SJCRH30 (cell line): ENCODE measurements at regions not wholly inside any gene's neighbourhood (a gene's known extent, or its start where the extent isn't known, plus 50 kb on each side); places are given as distances from the start of the nearest gene placed in this dataset.
A peak's percentile ranks its signal among the peaks of the same experiment; 100 is the strongest.
"Not testable (repeated sequence)": the region's sequence is repeated elsewhere in the genome, so short reads cannot be mapped to it uniquely, and the experiment has no call there.

Experiments
- DNase-seq, 2 experiments: peaks; one replicate each; pipeline ENCODE4 v3.0.0-alpha.2; 2015 to 2020
- H3K27ac ChIP-seq: fragments of 250-450 bp; sonication (Bioruptor Pico); 2 replicates; pipeline ENCODE4 v1.5.1; 2020; ENCODE audit warnings: mild to moderate bottlenecking, moderate library complexity
- H3K27me3 ChIP-seq: fragments of 250-450 bp; sonication (Bioruptor Pico); 2 replicates; pipeline ENCODE4 v1.5.1; 2020; ENCODE audit warnings: mild to moderate bottlenecking, moderate library complexity
- H3K36me3 ChIP-seq: fragments of 250-450 bp; sonication (Bioruptor Pico); 2 replicates; pipeline ENCODE4 v1.5.1; 2020; ENCODE audit warnings: mild to moderate bottlenecking, moderate library complexity
- H3K4me1 ChIP-seq: fragments of 250-450 bp; sonication (Bioruptor Pico); 2 replicates; pipeline ENCODE4 v1.5.1; 2020; ENCODE audit warnings: mild to moderate bottlenecking, moderate library complexity
- H3K4me3 ChIP-seq: fragments of 250-450 bp; sonication (Bioruptor Pico); 2 replicates; pipeline ENCODE4 v1.5.1; 2020; ENCODE audit warnings: mild to moderate bottlenecking, moderate library complexity
- H3K9me3 ChIP-seq: fragments of 250-450 bp; sonication (Bioruptor Pico); replicated peaks from 2 replicates; pipeline ENCODE4 v1.5.1; 2020; ENCODE audit warnings: mild to moderate bottlenecking, moderate library complexity

- Histone ChIP-seq H3K27ac (no peak overlapping the region), H3K36me3 (no peaks in the 10 kb centered on the region), H3K4me3 (no peak overlapping the region), H3K9me3 (no peaks in the 10 kb centered on the region; the same call in 1 of the 2 replicates), H3K27me3 (no peaks in the 10 kb centered on the region), H3K4me1 (peaks cover 24% of the 10 kb centered on the region)
- DNase-seq: peak; percentile 73
These were observed 597.8 kb upstream of the CLINT1 start for GRCh38 chr5:158456756-158457155.

GRCh38 chr5:158456241-158456640, 597.3 kb upstream of the CLINT1 start:
- Histone ChIP-seq H3K4me3 (no peak overlapping the region), H3K4me1 (peaks cover 27% of the 10 kb centered on the region), H3K36me3 (no peaks in the 10 kb centered on the region), H3K27me3 (no peaks in the 10 kb centered on the region), H3K9me3 (no peaks in the 10 kb centered on the region; the same call in 1 of the 2 replicates), H3K27ac (no peak overlapping the region)
- DNase-seq: no peak

- peak overlapping the region; percentile 23 for H3K4me3 ChIP-seq
- no peaks in the 10 kb centered on the region for H3K27me3 ChIP-seq
- H3K4me1 ChIP-seq: peaks cover 32% of the 10 kb centered on the region
- no peaks in the 10 kb centered on the region; the same call in 1 of the 2 replicates for H3K9me3 ChIP-seq
- DNase-seq: peak; percentile 47 to 64
- H3K36me3 ChIP-seq: no peaks in the 10 kb centered on the region
- peak overlapping the region; percentile 73 for H3K27ac ChIP-seq
These were observed 593.2 kb upstream of the CLINT1 start for GRCh38 chr5:158451993-158452672.

GRCh38 chr5:158451203-158451992, 592.5 kb upstream of the CLINT1 start:
- Histone ChIP-seq H3K4me1 (peaks cover 27% of the 10 kb centered on the region), H3K27me3 (no peaks in the 10 kb centered on the region), H3K27ac (peak overlapping the region; percentile 73), H3K4me3 (peak overlapping the region; percentile 23), H3K36me3 (no peaks in the 10 kb centered on the region), H3K9me3 (no peaks in the 10 kb centered on the region; the same call in 1 of the 2 replicates)
- DNase-seq: peak; percentile 71 to 77

- peaks cover 1% of the 10 kb centered on the region; the same call in 1 of the 2 replicates for H3K9me3 ChIP-seq
- H3K27ac ChIP-seq: no peak overlapping the region
- no peaks in the 10 kb centered on the region for H3K27me3 ChIP-seq
- no peak for DNase-seq
- peaks cover 23% of the 10 kb centered on the region for H3K4me1 ChIP-seq
- H3K36me3 ChIP-seq: no peaks in the 10 kb centered on the region
- H3K4me3 ChIP-seq: no peak overlapping the region
These were observed 591.8 kb upstream of the CLINT1 start for GRCh38 chr5:158450751-158451171.

GRCh38 chr5:158446761-158447160, 587.8 kb upstream of the CLINT1 start:
- not testable (repeated sequence) for H3K9me3 ChIP-seq, H3K36me3 ChIP-seq, H3K27me3 ChIP-seq, DNase-seq, H3K27ac ChIP-seq, H3K4me1 ChIP-seq, H3K4me3 ChIP-seq

GRCh38 chr5:158439204-158439603, 580.3 kb upstream of the CLINT1 start:
- not testable (repeated sequence) for H3K27me3 ChIP-seq, H3K36me3 ChIP-seq, DNase-seq, H3K4me3 ChIP-seq, H3K9me3 ChIP-seq, H3K27ac ChIP-seq, H3K4me1 ChIP-seq

GRCh38 chr5:158436271-158437065, 577.5 kb upstream of the CLINT1 start:
- Histone ChIP-seq H3K4me1 (peaks cover 3% of the 10 kb centered on the region; the same call in 1 of the 2 replicates), H3K27me3 (no peaks in the 10 kb centered on the region), H3K9me3 (no peaks in the 10 kb centered on the region), H3K27ac (no peak overlapping the region), H3K4me3 (no peak overlapping the region), H3K36me3 (no peaks in the 10 kb centered on the region)
- DNase-seq: no peak

GRCh38 chr5:158435161-158435616, 576.2 kb upstream of the CLINT1 start:
- Histone ChIP-seq H3K27me3 (no peaks in the 10 kb centered on the region), H3K4me1 (peaks cover 4% of the 10 kb centered on the region; the same call in 1 of the 2 replicates), H3K27ac (no peak overlapping the region), H3K9me3 (no peaks in the 10 kb centered on the region), H3K4me3 (no peak overlapping the region), H3K36me3 (no peaks in the 10 kb centered on the region)
- no peak for DNase-seq

GRCh38 chr5:158434749-158435148, 575.8 kb upstream of the CLINT1 start:
- H3K4me1 ChIP-seq: peaks cover 4% of the 10 kb centered on the region; the same call in 1 of the 2 replicates
- H3K4me3 ChIP-seq: no peak overlapping the region
- no peaks in the 10 kb centered on the region for H3K27me3 ChIP-seq
- DNase-seq: no peak
- no peak overlapping the region for H3K27ac ChIP-seq
- H3K9me3 ChIP-seq: no peaks in the 10 kb centered on the region
- no peaks in the 10 kb centered on the region for H3K36me3 ChIP-seq

GRCh38 chr5:158433634-158434033, 574.7 kb upstream of the CLINT1 start:
- Histone ChIP-seq H3K27ac (no peak overlapping the region), H3K27me3 (no peaks in the 10 kb centered on the region), H3K36me3 (no peaks in the 10 kb centered on the region), H3K4me1 (peaks cover 4% of the 10 kb centered on the region; the same call in 1 of the 2 replicates), H3K4me3 (no peak overlapping the region), H3K9me3 (no peaks in the 10 kb centered on the region)
- DNase-seq: no peak

- Histone ChIP-seq H3K27me3 (no peaks in the 10 kb centered on the region), H3K4me3 (no peak overlapping the region), H3K9me3 (no peaks in the 10 kb centered on the region), H3K36me3 (no peaks in the 10 kb centered on the region), H3K27ac (no peak overlapping the region), H3K4me1 (peaks cover 4% of the 10 kb centered on the region; the same call in 1 of the 2 replicates)
- peak in 1 of 2 experiments; percentile 24 for DNase-seq
These were observed 572.6 kb upstream of the CLINT1 start for GRCh38 chr5:158431369-158432029.

GRCh38 chr5:158430798-158431167, 571.8 kb upstream of the CLINT1 start:
- Histone ChIP-seq H3K36me3 (no peaks in the 10 kb centered on the region), H3K4me1 (peaks cover 4% of the 10 kb centered on the region; the same call in 1 of the 2 replicates), H3K27ac (no peak overlapping the region), H3K27me3 (no peaks in the 10 kb centered on the region), H3K4me3 (no peak overlapping the region), H3K9me3 (no peaks in the 10 kb centered on the region; the same call in 1 of the 2 replicates)
- DNase-seq: no peak

- H3K27ac ChIP-seq: no peak overlapping the region
- no peaks in the 10 kb centered on the region for H3K27me3 ChIP-seq
- H3K4me3 ChIP-seq: no peak overlapping the region
- DNase-seq: no peak
- H3K4me1 ChIP-seq: peaks cover 4% of the 10 kb centered on the region; the same call in 1 of the 2 replicates
- H3K36me3 ChIP-seq: no peaks in the 10 kb centered on the region
- H3K9me3 ChIP-seq: no peaks in the 10 kb centered on the region; the same call in 1 of the 2 replicates
These were observed 571.3 kb upstream of the CLINT1 start for GRCh38 chr5:158430166-158430797.
